HL-60 (cell line): ENCODE measurements at regions not wholly inside any gene's neighbourhood (a gene's known extent, or its start where the extent isn't known, plus 50 kb on each side); places are given as distances from the start of the nearest gene placed in this dataset.

Experiments
- POLR2AphosphoS5 ChIP-seq: IDR thresholded peaks from 2 replicates; pipeline ENCODE4 v1.6.1; 2012; ENCODE audit warnings: low read depth
- TF ChIP-seq, protein P1 (sequence below): IDR thresholded peaks from one replicate; pipeline ENCODE4 v1.5.1; 2011; ENCODE audit warnings: low read length, control low read depth, inconsistent platforms; ENCODE audit not compliant: insufficient read depth
- TF ChIP-seq, protein P2 (sequence below): IDR thresholded peaks from 2 replicates; pipeline ENCODE4 v1.6.1; 2012; ENCODE audit warnings: low read depth; ENCODE audit not compliant: insufficient replicate concordance

DNA sequence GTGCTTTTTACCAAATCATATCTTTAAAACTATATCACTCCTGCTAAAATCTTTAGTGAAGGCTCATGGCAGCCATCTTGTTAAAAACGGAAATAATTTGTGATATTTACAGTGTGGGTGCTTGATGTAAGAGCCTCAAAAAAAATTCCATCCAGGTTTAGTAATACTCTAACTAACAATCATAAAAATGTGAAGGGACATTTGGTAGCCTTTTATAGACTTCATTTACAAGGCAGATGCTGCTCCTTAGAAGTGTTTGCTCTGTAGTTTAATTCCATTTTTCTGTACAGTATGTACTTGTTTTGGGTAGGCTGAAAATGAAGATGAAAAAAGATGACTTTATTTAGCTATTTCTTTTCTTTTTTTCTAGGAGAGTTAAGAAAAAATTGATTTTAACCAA lies 525.0 kb downstream of the ZEB2 start:
- TF ChIP-seq, protein P1, sequence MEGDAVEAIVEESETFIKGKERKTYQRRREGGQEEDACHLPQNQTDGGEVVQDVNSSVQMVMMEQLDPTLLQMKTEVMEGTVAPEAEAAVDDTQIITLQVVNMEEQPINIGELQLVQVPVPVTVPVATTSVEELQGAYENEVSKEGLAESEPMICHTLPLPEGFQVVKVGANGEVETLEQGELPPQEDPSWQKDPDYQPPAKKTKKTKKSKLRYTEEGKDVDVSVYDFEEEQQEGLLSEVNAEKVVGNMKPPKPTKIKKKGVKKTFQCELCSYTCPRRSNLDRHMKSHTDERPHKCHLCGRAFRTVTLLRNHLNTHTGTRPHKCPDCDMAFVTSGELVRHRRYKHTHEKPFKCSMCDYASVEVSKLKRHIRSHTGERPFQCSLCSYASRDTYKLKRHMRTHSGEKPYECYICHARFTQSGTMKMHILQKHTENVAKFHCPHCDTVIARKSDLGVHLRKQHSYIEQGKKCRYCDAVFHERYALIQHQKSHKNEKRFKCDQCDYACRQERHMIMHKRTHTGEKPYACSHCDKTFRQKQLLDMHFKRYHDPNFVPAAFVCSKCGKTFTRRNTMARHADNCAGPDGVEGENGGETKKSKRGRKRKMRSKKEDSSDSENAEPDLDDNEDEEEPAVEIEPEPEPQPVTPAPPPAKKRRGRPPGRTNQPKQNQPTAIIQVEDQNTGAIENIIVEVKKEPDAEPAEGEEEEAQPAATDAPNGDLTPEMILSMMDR = no peak
- no peak for TF ChIP-seq POLR2AphosphoS5
- TF ChIP-seq, protein P2, sequence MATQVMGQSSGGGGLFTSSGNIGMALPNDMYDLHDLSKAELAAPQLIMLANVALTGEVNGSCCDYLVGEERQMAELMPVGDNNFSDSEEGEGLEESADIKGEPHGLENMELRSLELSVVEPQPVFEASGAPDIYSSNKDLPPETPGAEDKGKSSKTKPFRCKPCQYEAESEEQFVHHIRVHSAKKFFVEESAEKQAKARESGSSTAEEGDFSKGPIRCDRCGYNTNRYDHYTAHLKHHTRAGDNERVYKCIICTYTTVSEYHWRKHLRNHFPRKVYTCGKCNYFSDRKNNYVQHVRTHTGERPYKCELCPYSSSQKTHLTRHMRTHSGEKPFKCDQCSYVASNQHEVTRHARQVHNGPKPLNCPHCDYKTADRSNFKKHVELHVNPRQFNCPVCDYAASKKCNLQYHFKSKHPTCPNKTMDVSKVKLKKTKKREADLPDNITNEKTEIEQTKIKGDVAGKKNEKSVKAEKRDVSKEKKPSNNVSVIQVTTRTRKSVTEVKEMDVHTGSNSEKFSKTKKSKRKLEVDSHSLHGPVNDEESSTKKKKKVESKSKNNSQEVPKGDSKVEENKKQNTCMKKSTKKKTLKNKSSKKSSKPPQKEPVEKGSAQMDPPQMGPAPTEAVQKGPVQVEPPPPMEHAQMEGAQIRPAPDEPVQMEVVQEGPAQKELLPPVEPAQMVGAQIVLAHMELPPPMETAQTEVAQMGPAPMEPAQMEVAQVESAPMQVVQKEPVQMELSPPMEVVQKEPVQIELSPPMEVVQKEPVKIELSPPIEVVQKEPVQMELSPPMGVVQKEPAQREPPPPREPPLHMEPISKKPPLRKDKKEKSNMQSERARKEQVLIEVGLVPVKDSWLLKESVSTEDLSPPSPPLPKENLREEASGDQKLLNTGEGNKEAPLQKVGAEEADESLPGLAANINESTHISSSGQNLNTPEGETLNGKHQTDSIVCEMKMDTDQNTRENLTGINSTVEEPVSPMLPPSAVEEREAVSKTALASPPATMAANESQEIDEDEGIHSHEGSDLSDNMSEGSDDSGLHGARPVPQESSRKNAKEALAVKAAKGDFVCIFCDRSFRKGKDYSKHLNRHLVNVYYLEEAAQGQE = no peak
